ENCODE measurements at regions not wholly inside any gene's neighbourhood (a gene's known extent, or its start where the extent isn't known, plus 50 kb on each side); places are given as distances from the start of the nearest gene placed in this dataset.
"Not testable (repeated sequence)": the region's sequence is repeated elsewhere in the genome, so short reads cannot be mapped to it uniquely, and the experiment has no call there.

DNA sequence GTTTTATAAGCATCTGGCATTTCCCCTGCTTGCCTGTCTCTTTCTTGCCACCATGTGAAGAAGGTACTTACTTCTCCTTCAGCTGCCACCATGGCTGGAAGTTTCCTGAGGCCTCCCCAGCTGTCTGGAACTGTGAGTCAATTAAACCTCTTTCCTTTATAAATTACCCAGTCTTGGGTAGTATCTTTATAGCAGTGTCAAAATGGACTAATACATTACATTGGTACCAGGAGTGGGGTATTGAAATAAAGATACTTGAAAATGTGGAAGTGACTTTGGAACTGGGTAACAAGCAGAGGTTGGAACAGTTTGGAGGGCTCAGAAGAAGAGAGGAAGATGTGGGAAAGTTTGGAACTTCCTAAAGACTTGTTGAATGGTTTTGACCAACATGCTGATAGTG lies 223.9 kb upstream of the F9 start:
- not testable (repeated sequence) for TF ChIP-seq POLR2A (IDR thresholded peaks at IDR 0.05)
- TF ChIP-seq, protein P1, sequence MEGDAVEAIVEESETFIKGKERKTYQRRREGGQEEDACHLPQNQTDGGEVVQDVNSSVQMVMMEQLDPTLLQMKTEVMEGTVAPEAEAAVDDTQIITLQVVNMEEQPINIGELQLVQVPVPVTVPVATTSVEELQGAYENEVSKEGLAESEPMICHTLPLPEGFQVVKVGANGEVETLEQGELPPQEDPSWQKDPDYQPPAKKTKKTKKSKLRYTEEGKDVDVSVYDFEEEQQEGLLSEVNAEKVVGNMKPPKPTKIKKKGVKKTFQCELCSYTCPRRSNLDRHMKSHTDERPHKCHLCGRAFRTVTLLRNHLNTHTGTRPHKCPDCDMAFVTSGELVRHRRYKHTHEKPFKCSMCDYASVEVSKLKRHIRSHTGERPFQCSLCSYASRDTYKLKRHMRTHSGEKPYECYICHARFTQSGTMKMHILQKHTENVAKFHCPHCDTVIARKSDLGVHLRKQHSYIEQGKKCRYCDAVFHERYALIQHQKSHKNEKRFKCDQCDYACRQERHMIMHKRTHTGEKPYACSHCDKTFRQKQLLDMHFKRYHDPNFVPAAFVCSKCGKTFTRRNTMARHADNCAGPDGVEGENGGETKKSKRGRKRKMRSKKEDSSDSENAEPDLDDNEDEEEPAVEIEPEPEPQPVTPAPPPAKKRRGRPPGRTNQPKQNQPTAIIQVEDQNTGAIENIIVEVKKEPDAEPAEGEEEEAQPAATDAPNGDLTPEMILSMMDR (IDR thresholded peaks at IDR 0.05) = not testable (repeated sequence)
